OCI-LY1 (cell line): ENCODE measurements at regions not wholly inside any gene's neighbourhood (a gene's known extent, or its start where the extent isn't known, plus 50 kb on each side); places are given as distances from the start of the nearest gene placed in this dataset.

Experiments used
- H2AFZ ChIP-seq: fragments of 200-600 bp; sonication (generic), shearing (Covaris generic); 2 replicates; pipeline ENCODE4 v1.6.0; 2014; ENCODE audit warnings: antibody characterized with exemption, mild to moderate bottlenecking, low read length
- H3F3A ChIP-seq: fragments of 200-600 bp; sonication (generic), shearing (Covaris generic); 2 replicates; pipeline ENCODE4 v1.6.0; 2014; ENCODE audit warnings: mild to moderate bottlenecking, antibody characterized with exemption, low read length, moderate library complexity; ENCODE audit not compliant: insufficient read depth
- H3K27ac ChIP-seq: fragments of 200-600 bp; sonication (generic); 2 replicates; pipeline ENCODE4 v1.5.1; 2014; ENCODE audit warnings: low read length, mixed run types, mild to moderate bottlenecking, low read depth; ENCODE audit not compliant: poor library complexity, severe bottlenecking
- H3K27me3 ChIP-seq: fragments of 200-600 bp; sonication (generic); 2 replicates; pipeline ENCODE4 v1.6.0; 2014; ENCODE audit warnings: antibody characterized with exemption, mild to moderate bottlenecking, low read length, moderate library complexity; ENCODE audit not compliant: insufficient read depth
- H3K36me3 ChIP-seq: fragments of 200-600 bp; sonication (generic); 2 replicates; pipeline ENCODE4 v1.6.1; 2014; ENCODE audit warnings: mild to moderate bottlenecking, antibody characterized with exemption, low read length, moderate library complexity, mixed read lengths; ENCODE audit not compliant: insufficient read depth
- H3K4me1 ChIP-seq: fragments of 200-600 bp; sonication (generic); 2 replicates; pipeline ENCODE4 v1.5.1; 2014; ENCODE audit warnings: mild to moderate bottlenecking, low read length, moderate library complexity; ENCODE audit not compliant: insufficient read depth, severe bottlenecking
- H3K4me2 ChIP-seq: fragments of 200-600 bp; sonication (generic), shearing (Covaris generic); 2 replicates; pipeline ENCODE4 v1.6.1; 2014; ENCODE audit warnings: low read length
- H3K4me3 ChIP-seq: fragments of 200-600 bp; sonication (generic); 2 replicates; pipeline ENCODE4 v1.5.1; 2014; ENCODE audit warnings: low read length, low read depth, mild to moderate bottlenecking, mixed read lengths; ENCODE audit not compliant: poor library complexity, severe bottlenecking
- H3K79me2 ChIP-seq: fragments of 200-600 bp; shearing (Covaris generic); 2 replicates; pipeline ENCODE4 v1.6.1; 2016; ENCODE audit warnings: mixed run types, low read length, mixed read lengths; ENCODE audit not compliant: insufficient read depth
- H3K9ac ChIP-seq: fragments of 200-600 bp; sonication (generic), shearing (Covaris generic); 2 replicates; pipeline ENCODE4 v1.6.1; 2014; ENCODE audit warnings: mild to moderate bottlenecking, low read length, mixed read lengths
- H3K9me2 ChIP-seq: fragments of 200-600 bp; sonication (generic), shearing (Covaris generic); 2 replicates; pipeline ENCODE4 v1.6.1; 2014; ENCODE audit warnings: low read depth, mild to moderate bottlenecking, low read length, mixed read lengths
- H3K9me3 ChIP-seq: fragments of 200-600 bp; shearing (Covaris generic); 2 replicates; pipeline ENCODE4 v1.6.1; 2014; ENCODE audit warnings: low read length, mixed read lengths
- H4K20me1 ChIP-seq: fragments of 200-600 bp; sonication (generic), shearing (Covaris generic); 2 replicates; pipeline ENCODE4 v1.6.0; 2016; ENCODE audit warnings: mild to moderate bottlenecking, low read length; ENCODE audit not compliant: insufficient read depth
- EZH2 ChIP-seq: fragments of 200-600 bp; sonication (generic), shearing (Covaris generic); IDR thresholded peaks from 2 replicates; pipeline ENCODE4 v1.8.0; 2017; ENCODE audit warnings: borderline replicate concordance, mixed run types, mild to moderate bottlenecking, antibody characterized with exemption, low read length, moderate library complexity, mixed read lengths
- TF ChIP-seq, protein P1 (sequence below): fragments of 200-600 bp; sonication (generic), shearing (Covaris generic); IDR thresholded peaks from 2 replicates; pipeline ENCODE4 v1.5.1; 2017; ENCODE audit warnings: mild to moderate bottlenecking, antibody characterized with exemption, low read length, moderate library complexity, mixed read lengths

DNA sequence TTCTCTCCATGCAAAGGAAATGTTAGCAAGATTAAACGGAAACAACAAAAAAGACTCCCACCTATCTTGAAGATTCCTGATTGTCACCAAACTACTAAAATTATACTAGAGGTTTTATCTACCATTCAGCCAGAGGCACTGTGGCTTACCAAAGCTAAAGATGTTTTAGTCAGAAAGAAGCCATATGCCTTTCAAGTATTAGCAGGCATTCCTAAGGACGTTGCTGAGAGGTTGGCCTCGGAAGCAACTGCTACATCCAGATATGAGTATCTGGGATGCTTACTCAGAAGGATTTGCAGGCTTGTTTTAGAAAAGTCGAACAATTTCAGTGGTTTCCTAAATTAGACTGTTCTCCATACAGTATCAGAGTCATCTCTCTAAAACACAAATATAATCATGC is 88.3 kb upstream of the UBE2E3 start:
- Histone ChIP-seq H3K36me3 (no peaks in the 10 kb centered on the region), H3K9me2 (no peaks in the 10 kb centered on the region), H3K27ac (no peak overlapping the region), H3K9ac (no peak overlapping the region), H3K79me2 (no peaks in the 10 kb centered on the region), H3F3A (no peaks in the 10 kb centered on the region), H2AFZ (no peak overlapping the region), H3K4me1 (no peaks in the 10 kb centered on the region), H3K4me3 (no peak overlapping the region), H4K20me1 (no peaks in the 10 kb centered on the region), H3K9me3 (no peaks in the 10 kb centered on the region), H3K27me3 (no peaks in the 10 kb centered on the region), H3K4me2 (no peak overlapping the region)
- TF ChIP-seq, protein P1, sequence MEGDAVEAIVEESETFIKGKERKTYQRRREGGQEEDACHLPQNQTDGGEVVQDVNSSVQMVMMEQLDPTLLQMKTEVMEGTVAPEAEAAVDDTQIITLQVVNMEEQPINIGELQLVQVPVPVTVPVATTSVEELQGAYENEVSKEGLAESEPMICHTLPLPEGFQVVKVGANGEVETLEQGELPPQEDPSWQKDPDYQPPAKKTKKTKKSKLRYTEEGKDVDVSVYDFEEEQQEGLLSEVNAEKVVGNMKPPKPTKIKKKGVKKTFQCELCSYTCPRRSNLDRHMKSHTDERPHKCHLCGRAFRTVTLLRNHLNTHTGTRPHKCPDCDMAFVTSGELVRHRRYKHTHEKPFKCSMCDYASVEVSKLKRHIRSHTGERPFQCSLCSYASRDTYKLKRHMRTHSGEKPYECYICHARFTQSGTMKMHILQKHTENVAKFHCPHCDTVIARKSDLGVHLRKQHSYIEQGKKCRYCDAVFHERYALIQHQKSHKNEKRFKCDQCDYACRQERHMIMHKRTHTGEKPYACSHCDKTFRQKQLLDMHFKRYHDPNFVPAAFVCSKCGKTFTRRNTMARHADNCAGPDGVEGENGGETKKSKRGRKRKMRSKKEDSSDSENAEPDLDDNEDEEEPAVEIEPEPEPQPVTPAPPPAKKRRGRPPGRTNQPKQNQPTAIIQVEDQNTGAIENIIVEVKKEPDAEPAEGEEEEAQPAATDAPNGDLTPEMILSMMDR = no peak
- TF ChIP-seq EZH2 = no peak

DNA sequence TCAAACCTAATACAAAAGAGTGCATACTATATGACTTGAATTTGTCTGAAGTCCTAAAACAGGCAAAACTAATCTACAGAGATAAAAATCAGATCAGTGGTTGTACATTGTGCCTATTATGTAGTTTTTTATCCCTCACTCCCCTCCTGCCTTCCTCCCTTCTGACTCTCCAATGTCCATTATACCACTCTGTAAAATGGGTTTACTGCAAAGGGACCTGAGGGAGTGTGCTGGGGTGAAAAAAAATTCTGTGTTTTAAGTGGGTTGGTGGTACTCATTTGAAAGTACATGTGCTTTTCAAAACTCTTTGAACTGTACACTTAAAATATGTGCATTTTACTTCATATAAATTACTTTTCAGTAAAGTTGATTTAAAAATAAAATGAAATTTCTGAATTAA is 89.0 kb upstream of the UBE2E3 start:
- Histone ChIP-seq H4K20me1 (no peaks in the 10 kb centered on the region), H2AFZ (no peak overlapping the region), H3K9ac (no peak overlapping the region), H3K4me2 (no peak overlapping the region), H3K4me3 (no peak overlapping the region), H3K9me3 (no peaks in the 10 kb centered on the region), H3K36me3 (no peaks in the 10 kb centered on the region), H3K9me2 (no peaks in the 10 kb centered on the region), H3K27ac (no peak overlapping the region), H3K27me3 (no peaks in the 10 kb centered on the region), H3K4me1 (no peaks in the 10 kb centered on the region), H3K79me2 (no peaks in the 10 kb centered on the region), H3F3A (no peaks in the 10 kb centered on the region)
- TF ChIP-seq EZH2 = no peak
- TF ChIP-seq, protein P1 = no peak

DNA sequence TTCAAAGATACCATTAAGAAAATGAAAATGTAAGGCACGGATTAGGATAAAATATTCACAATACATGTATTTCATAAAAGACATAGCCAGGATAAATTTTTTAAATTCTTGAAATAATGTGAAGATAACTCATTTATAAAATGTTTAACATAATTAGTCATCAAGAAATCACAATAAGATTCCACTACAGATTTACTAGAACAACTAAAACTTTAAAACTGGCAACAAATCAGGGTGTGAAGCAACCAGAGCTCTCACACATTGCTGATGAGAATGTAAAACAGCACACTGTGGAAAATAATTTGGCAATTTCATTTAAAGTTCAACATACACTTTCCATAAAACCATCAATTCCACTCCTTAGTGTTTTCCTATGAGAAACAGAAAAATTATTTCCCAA is 89.6 kb upstream of the UBE2E3 start:
- H3K4me2 ChIP-seq = no peak overlapping the region
- no peaks in the 10 kb centered on the region for H3K9me3 ChIP-seq
- no peak overlapping the region for H3K4me3 ChIP-seq
- TF ChIP-seq, protein P1 = no peak
- TF ChIP-seq EZH2 = no peak
- H3K27ac ChIP-seq = no peak overlapping the region
- no peaks in the 10 kb centered on the region for H3K4me1 ChIP-seq
- no peak overlapping the region for H3K9ac ChIP-seq
- no peaks in the 10 kb centered on the region for H3F3A ChIP-seq
- H3K9me2 ChIP-seq = no peaks in the 10 kb centered on the region
- H3K36me3 ChIP-seq = no peaks in the 10 kb centered on the region
- no peaks in the 10 kb centered on the region for H3K79me2 ChIP-seq
- no peaks in the 10 kb centered on the region for H4K20me1 ChIP-seq
- H2AFZ ChIP-seq = no peak overlapping the region
- no peaks in the 10 kb centered on the region for H3K27me3 ChIP-seq
